NCI-H146 treated with DMSO at 0.1 percent for 48 hours (cell line): ENCODE measurements at regions not wholly inside any gene's neighbourhood (a gene's known extent, or its start where the extent isn't known, plus 50 kb on each side); places are given as distances from the start of the nearest gene placed in this dataset.
"Not testable (repeated sequence)": the region's sequence is repeated elsewhere in the genome, so short reads cannot be mapped to it uniquely, and the experiment has no call there.

Experiments
- DNase-seq: peaks from one replicate; lab custom pipeline; 2025; ENCODE audit not compliant: unreplicated experiment; lab: John Stamatoyannopoulos, UW

GRCh38 chr3:126292318-126293070, 64.7 kb downstream of the KLF15 start:
- no peak for DNase-seq

GRCh38 chr3:126291537-126291936, 65.7 kb downstream of the KLF15 start:
- no peak for DNase-seq

- no peak for DNase-seq
These were observed 66.1 kb downstream of the KLF15 start for GRCh38 chr3:126291061-126291460.

- DNase-seq = no peak
These were observed 66.9 kb downstream of the KLF15 start for GRCh38 chr3:126290325-126290724.

GRCh38 chr3:126289096-126289495, 68.1 kb downstream of the KLF15 start:
- DNase-seq = no peak

GRCh38 chr3:126288314-126288713, 68.9 kb downstream of the KLF15 start:
- DNase-seq = no peak

- DNase-seq = peak; percentile 26
These were observed 69.5 kb downstream of the KLF15 start for GRCh38 chr3:126287536-126288241.

GRCh38 chr3:126287171-126287535, 70.1 kb downstream of the KLF15 start:
- no peak for DNase-seq

GRCh38 chr3:126285369-126285768, 71.8 kb downstream of the KLF15 start:
- no peak for DNase-seq

GRCh38 chr3:126284258-126284904, 72.8 kb downstream of the KLF15 start:
- no peak for DNase-seq

GRCh38 chr3:126283651-126284050, 73.6 kb downstream of the KLF15 start:
- DNase-seq = not testable (repeated sequence)

GRCh38 chr3:126279853-126280252, 77.4 kb downstream of the KLF15 start:
- DNase-seq = no peak

GRCh38 chr3:126277629-126278378, 79.4 kb downstream of the KLF15 start:
- no peak for DNase-seq

GRCh38 chr3:126275620-126275904, 81.6 kb downstream of the KLF15 start:
- DNase-seq = no peak

GRCh38 chr3:126274735-126275619, 82.2 kb downstream of the KLF15 start:
- no peak for DNase-seq

GRCh38 chr3:126270145-126270811, 86.9 kb downstream of the KLF15 start:
- DNase-seq = no peak

- no peak for DNase-seq
These were observed 87.9 kb downstream of the KLF15 start for GRCh38 chr3:126269354-126269753.

GRCh38 chr3:126268866-126269265, 88.3 kb downstream of the KLF15 start:
- DNase-seq = no peak

- DNase-seq = no peak
These were observed 87.7 kb upstream of the ALDH1L1 start for GRCh38 chr3:126267976-126268615.
